Fibroblast of lung (primary cell): ENCODE measurements at regions not wholly inside any gene's neighbourhood (a gene's known extent, or its start where the extent isn't known, plus 50 kb on each side); places are given as distances from the start of the nearest gene placed in this dataset.

Source experiments
- DNase-seq, 2 donors: peaks; one replicate each; pipeline versions ENCODE4 v3.0.0 to v3.0.0-alpha.2; 2010; ENCODE audit warnings: low read depth in 2 of 2
- H2AFZ ChIP-seq: 2 replicates; pipeline ENCODE4 v1.5.1; 2012; ENCODE audit warnings: low read length, control low read depth, inconsistent platforms
- H3K27ac ChIP-seq: 2 replicates; pipeline ENCODE4 v1.5.1; 2011; ENCODE audit warnings: low read length, control low read depth; ENCODE audit not compliant: insufficient read depth
- H3K27me3 ChIP-seq: 2 replicates; pipeline ENCODE4 v1.5.1; 2011; ENCODE audit warnings: mild to moderate bottlenecking, low read length; ENCODE audit not compliant: control insufficient read depth, insufficient read depth
- H3K36me3 ChIP-seq: 2 replicates; pipeline ENCODE4 v1.5.1; 2011; ENCODE audit warnings: low read length; ENCODE audit not compliant: control insufficient read depth, insufficient read depth
- H3K4me1 ChIP-seq: 2 replicates; pipeline ENCODE4 v1.5.1; 2011; ENCODE audit warnings: low read length; ENCODE audit not compliant: control insufficient read depth, insufficient read depth; ENCODE audit errors: extremely low read depth
- H3K4me2 ChIP-seq: 2 replicates; pipeline ENCODE4 v1.5.1; 2011; ENCODE audit warnings: low read length, control low read depth; ENCODE audit not compliant: insufficient read depth; ENCODE audit errors: extremely low read depth
- H3K4me3 ChIP-seq, 4 experiments: fragments of 200-600 bp in 1 of 4; sonication (generic) in 1 of 4; replicated peaks in 1 of 4; 2 replicates each; pipeline ENCODE4 v1.5.1; 2011 to 2016; ENCODE audit warnings: low read length in 4 of 4, low read depth in 3 of 4, mild to moderate bottlenecking in 3 of 4, control low read depth in 2 of 4, inconsistent platforms in 1 of 4, mixed read lengths in 1 of 4; ENCODE audit not compliant: insufficient read depth in 1 of 4; ENCODE audit errors: control extremely low read depth in 1 of 4
- H3K79me2 ChIP-seq: 2 replicates; pipeline ENCODE4 v1.5.1; 2012; ENCODE audit warnings: mild to moderate bottlenecking, low read length, inconsistent platforms; ENCODE audit not compliant: control insufficient read depth, insufficient read depth
- H3K9ac ChIP-seq: 2 replicates; pipeline ENCODE4 v1.5.1; 2011; ENCODE audit warnings: mild to moderate bottlenecking, low read length, control low read depth; ENCODE audit not compliant: insufficient read depth
- H3K9me3 ChIP-seq: 2 replicates; pipeline ENCODE4 v1.5.1; 2012; ENCODE audit warnings: low read depth, low read length; ENCODE audit not compliant: control insufficient read depth, insufficient read depth
- H4K20me1 ChIP-seq: 2 replicates; pipeline ENCODE4 v1.5.1; 2011; ENCODE audit warnings: low read length; ENCODE audit not compliant: control insufficient read depth, insufficient read depth; ENCODE audit errors: extremely low read depth
- CTCF ChIP-seq, 2 donors: IDR thresholded peaks in 1 of 2; conservative IDR thresholded peaks in 1 of 2; 1 replicate in 1 of 2; 2 replicates in 1 of 2; pipeline ENCODE4 v1.5.1; 2011 to 2012; ENCODE audit warnings: low read length in 2 of 2, control low read depth in 1 of 2, inconsistent platforms in 1 of 2, low read depth in 1 of 2, mild to moderate bottlenecking in 1 of 2
- EZH2 ChIP-seq: IDR thresholded peaks from 2 replicates; pipeline ENCODE4 v1.5.1; 2012; ENCODE audit warnings: low read length, control low read depth, mild to moderate bottlenecking; ENCODE audit errors: missing control alignments

- no peak overlapping the region for H3K4me2 ChIP-seq
- no peaks in the 10 kb centered on the region for H3K79me2 ChIP-seq
- TF ChIP-seq CTCF (conservative IDR thresholded peaks at IDR 0.05 in 1 of 2, IDR thresholded peaks at IDR 0.05 in 1 of 2; ENCODE audit: low read depth in 1 of 2, low read length in 2 of 2) (no peak), EZH2 (no peak)
- H3K27ac ChIP-seq = no peak overlapping the region
- peaks cover 7% of the 10 kb centered on the region for H3K27me3 ChIP-seq
- DNase-seq = no peak
- H3K36me3 ChIP-seq = no peaks in the 10 kb centered on the region
- H2AFZ ChIP-seq = no peak overlapping the region
- no peak overlapping the region for H3K9ac ChIP-seq
- no peaks in the 10 kb centered on the region for H3K4me1 ChIP-seq
- H3K9me3 ChIP-seq = no peaks in the 10 kb centered on the region
- H4K20me1 ChIP-seq = no peaks in the 10 kb centered on the region
- no peak overlapping the region for H3K4me3 ChIP-seq
These were observed 85.9 kb upstream of the TBC1D3K start for GRCh38 chr17:37838276-37838675.

GRCh38 chr17:37836593-37836992, 87.6 kb upstream of the TBC1D3K start:
- Histone ChIP-seq H3K9me3 (no peaks in the 10 kb centered on the region), H3K9ac (no peak overlapping the region), H2AFZ (no peak overlapping the region), H3K4me2 (no peak overlapping the region), H3K4me3 (no peak overlapping the region), H4K20me1 (no peaks in the 10 kb centered on the region), H3K36me3 (no peaks in the 10 kb centered on the region), H3K27me3 (peaks cover 7% of the 10 kb centered on the region), H3K4me1 (no peaks in the 10 kb centered on the region), H3K79me2 (no peaks in the 10 kb centered on the region), H3K27ac (no peak overlapping the region)
- no peak for DNase-seq
- TF ChIP-seq EZH2 = no peak
- no peak for TF ChIP-seq CTCF (conservative IDR thresholded peaks at IDR 0.05 in 1 of 2, IDR thresholded peaks at IDR 0.05 in 1 of 2; ENCODE audit: low read depth in 1 of 2, low read length in 2 of 2)

GRCh38 chr17:37834168-37834567, 89.3 kb upstream of the HNF1B start:
- no peak overlapping the region for H3K4me2 ChIP-seq
- TF ChIP-seq EZH2 (no peak), CTCF (conservative IDR thresholded peaks at IDR 0.05 in 1 of 2, IDR thresholded peaks at IDR 0.05 in 1 of 2; ENCODE audit: low read depth in 1 of 2, low read length in 2 of 2) (no peak)
- H3K79me2 ChIP-seq = no peaks in the 10 kb centered on the region
- H3K4me3 ChIP-seq = no peak overlapping the region
- H3K27me3 ChIP-seq = peaks cover 7% of the 10 kb centered on the region
- H3K27ac ChIP-seq = no peak overlapping the region
- no peaks in the 10 kb centered on the region for H3K36me3 ChIP-seq
- H4K20me1 ChIP-seq = no peaks in the 10 kb centered on the region
- no peak overlapping the region for H3K9ac ChIP-seq
- DNase-seq = no peak
- no peaks in the 10 kb centered on the region for H3K9me3 ChIP-seq
- H3K4me1 ChIP-seq = no peaks in the 10 kb centered on the region
- no peak overlapping the region for H2AFZ ChIP-seq
